OCI-LY7 (cell line): ENCODE measurements at regions not wholly inside any gene's neighbourhood (a gene's known extent, or its start where the extent isn't known, plus 50 kb on each side); places are given as distances from the start of the nearest gene placed in this dataset.

Source experiments
- BruUV-seq: library from RNA; stranded (reverse); fragments of 400-500 nt; replicated peaks from 2 replicates; lab custom pipeline; 2021; lab: Mats Ljungman, UMichigan
- CTCF ChIA-PET: fragments of 300-600 bp; sonication (Branson Sonifier 250); formaldehyde crosslinking; loops from one replicate; lab custom pipeline; 2022; ENCODE audit warnings: antibody characterized with exemption; ENCODE audit not compliant: unreplicated experiment; lab: Charles Lee
- POLR2A ChIA-PET: fragments of 300-600 bp; sonication (Branson Sonifier 250); formaldehyde crosslinking; loops from one replicate; lab custom pipeline; 2022; ENCODE audit warnings: antibody characterized with exemption; lab: Charles Lee
- DNase-seq: peaks from one replicate; pipeline ENCODE4 v3.0.0-alpha.2; 2015; ENCODE audit warnings: low spot score
- H2AFZ ChIP-seq: fragments of 200-600 bp; sonication (generic), shearing (Covaris generic); 2 replicates; pipeline ENCODE4 v1.6.1; 2014; ENCODE audit warnings: mild to moderate bottlenecking, antibody characterized with exemption, low read length, moderate library complexity
- H3K27ac ChIP-seq: fragments of 200-600 bp; sonication (generic); 2 replicates; pipeline ENCODE4 v1.5.1; 2014; ENCODE audit warnings: mixed run types, low read depth, mild to moderate bottlenecking, moderate library complexity, low read length, inconsistent platforms; ENCODE audit not compliant: poor library complexity, severe bottlenecking
- H3K36me3 ChIP-seq: fragments of 200-600 bp; sonication (generic); 2 replicates; pipeline ENCODE4 v1.6.1; 2014; ENCODE audit warnings: mild to moderate bottlenecking, antibody characterized with exemption, low read length, moderate library complexity, mixed read lengths; ENCODE audit not compliant: insufficient read depth
- H3K4me1 ChIP-seq: fragments of 200-600 bp; sonication (generic); 2 replicates; pipeline ENCODE4 v1.5.1; 2014; ENCODE audit warnings: mild to moderate bottlenecking, low read length; ENCODE audit not compliant: insufficient read depth, poor library complexity, severe bottlenecking
- H3K4me2 ChIP-seq: fragments of 200-600 bp; sonication (generic); 2 replicates; pipeline ENCODE4 v1.6.1; 2014; ENCODE audit warnings: mild to moderate bottlenecking, low read length
- H3K4me3 ChIP-seq: fragments of 200-600 bp; sonication (generic); 2 replicates; pipeline ENCODE4 v1.5.1; 2014; ENCODE audit warnings: mild to moderate bottlenecking, low read depth, low read length; ENCODE audit not compliant: poor library complexity, severe bottlenecking
- H3K79me2 ChIP-seq: fragments of 200-600 bp; sonication (generic); 2 replicates; pipeline ENCODE4 v1.6.1; 2016; ENCODE audit warnings: low read depth, mild to moderate bottlenecking, low read length, moderate library complexity, mixed read lengths; ENCODE audit not compliant: insufficient read depth
- H3K9me2 ChIP-seq: fragments of 200-600 bp; sonication (generic); 2 replicates; pipeline ENCODE4 v1.6.1; 2016; ENCODE audit warnings: mild to moderate bottlenecking, low read length, mixed read lengths; ENCODE audit not compliant: insufficient read depth
- H3K9me3 ChIP-seq: fragments of 200-600 bp; sonication (generic); 2 replicates; pipeline ENCODE4 v1.6.1; 2014; ENCODE audit warnings: mild to moderate bottlenecking, mixed run types, low read length, mixed read lengths
- H4K20me1 ChIP-seq: fragments of 200-600 bp; sonication (generic); 2 replicates; pipeline ENCODE4 v1.6.1; 2014; ENCODE audit warnings: mild to moderate bottlenecking, antibody characterized with exemption, low read length, moderate library complexity, mixed read lengths; ENCODE audit not compliant: insufficient read depth
- CTCF ChIP-seq: fragments of 200-600 bp; sonication (generic); conservative IDR thresholded peaks from 2 replicates; pipeline ENCODE4 v1.5.1; 2014; ENCODE audit warnings: mild to moderate bottlenecking, antibody characterized with exemption, low read length, moderate library complexity, mixed read lengths
- EZH2phosphoT487 ChIP-seq: fragments of 200-600 bp; sonication (generic); IDR thresholded peaks from 2 replicates; pipeline ENCODE4 v1.6.1; 2018; ENCODE audit warnings: low read depth, borderline replicate concordance, mild to moderate bottlenecking, mixed run types, antibody characterized with exemption, low read length, moderate library complexity, mixed read lengths
- intact Hi-C: fragments of 100-400 bp; cut with micrococcal nuclease; formaldehyde crosslinking; loops from one replicate; pipeline ENCODE4 v1.10.0; 2022; ENCODE audit not compliant: unreplicated experiment

DNA sequence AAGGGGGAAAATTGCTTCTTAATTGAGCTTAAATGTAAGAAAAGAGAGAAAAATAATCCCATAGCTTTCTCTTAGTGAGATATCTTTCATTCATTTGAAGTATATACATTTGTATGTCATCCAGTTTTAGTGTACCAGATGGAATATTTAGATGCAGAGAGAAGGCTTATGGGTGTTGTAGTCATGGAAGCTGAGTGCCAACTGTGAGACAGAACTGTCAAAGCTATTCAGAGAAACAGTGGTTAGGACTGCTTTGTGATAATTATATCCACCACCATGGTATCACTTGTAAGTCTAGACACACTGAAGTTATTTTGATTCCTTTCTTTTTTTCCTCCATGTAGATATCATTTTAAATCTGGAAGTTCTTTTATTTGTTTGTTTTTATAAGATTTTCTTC lies 524.3 kb upstream of the EPHA7 start:
- Histone ChIP-seq H3K36me3 (no peaks in the 10 kb centered on the region), H3K27ac (no peak overlapping the region), H3K4me1 (no peaks in the 10 kb centered on the region), H2AFZ (no peak overlapping the region), H3K9me2 (no peaks in the 10 kb centered on the region), H3K79me2 (no peaks in the 10 kb centered on the region), H3K9me3 (no peaks in the 10 kb centered on the region), H3K4me2 (no peak overlapping the region), H4K20me1 (no peaks in the 10 kb centered on the region), H3K4me3 (no peak overlapping the region)
- TF ChIP-seq CTCF = no peak
- TF ChIP-seq EZH2phosphoT487 = no peak
- POLR2A ChIA-PET = interaction anchor here (0.7 kb wide), 1 partner anchor 1995 kb away, joined by 3 read pairs; no protein-coding TSS in a partner anchor
- CTCF ChIA-PET = no interaction called here
- intact Hi-C loops = no loop called here
- BruUV-seq = no TSS peak
- DNase-seq = no peak

GRCh38 chr6:93940381-93940780 lies 521.0 kb upstream of the EPHA7 start:
- DNase-seq = no peak
- BruUV-seq = no TSS peak
- Histone ChIP-seq H3K36me3 (no peaks in the 10 kb centered on the region), H3K9me2 (no peaks in the 10 kb centered on the region), H3K79me2 (no peaks in the 10 kb centered on the region), H3K27ac (no peak overlapping the region), H2AFZ (no peak overlapping the region), H4K20me1 (no peaks in the 10 kb centered on the region), H3K4me2 (no peak overlapping the region), H3K4me3 (no peak overlapping the region), H3K9me3 (no peaks in the 10 kb centered on the region), H3K4me1 (no peaks in the 10 kb centered on the region)
- intact Hi-C loops = no loop called here
- ChIA-PET CTCF (no interaction called here), POLR2A (no interaction called here)
- TF ChIP-seq CTCF = no peak
- TF ChIP-seq EZH2phosphoT487 = no peak

DNA sequence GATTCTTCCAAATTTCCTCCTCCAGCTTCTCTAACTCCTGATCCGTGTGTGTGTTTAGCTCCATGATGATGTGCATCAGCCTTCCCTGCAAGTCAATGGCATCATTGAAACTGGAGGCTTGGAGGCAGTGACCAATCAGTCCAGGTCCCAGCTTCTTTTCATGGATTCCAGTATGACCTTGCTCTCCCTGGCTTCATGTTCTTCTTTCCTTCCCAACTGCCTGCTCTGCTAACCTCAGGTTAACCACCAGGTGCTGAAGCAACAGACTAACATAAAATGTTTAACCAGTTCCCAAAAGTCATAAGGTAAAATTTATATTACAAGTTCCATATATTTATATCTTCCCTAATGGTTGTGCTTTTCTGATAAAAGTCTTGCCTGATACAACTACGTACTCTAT lies 512.8 kb upstream of the EPHA7 start:
- Histone ChIP-seq H3K4me2 (no peak overlapping the region), H3K4me3 (no peak overlapping the region), H3K79me2 (no peaks in the 10 kb centered on the region), H3K9me3 (no peaks in the 10 kb centered on the region), H3K27ac (no peak overlapping the region), H3K9me2 (no peaks in the 10 kb centered on the region), H4K20me1 (no peaks in the 10 kb centered on the region), H3K4me1 (no peaks in the 10 kb centered on the region), H3K36me3 (no peaks in the 10 kb centered on the region), H2AFZ (no peak overlapping the region)
- POLR2A ChIA-PET = no interaction called here
- no TSS peak for BruUV-seq
- CTCF ChIA-PET = no interaction called here
- no peak for DNase-seq
- TF ChIP-seq CTCF (no peak), EZH2phosphoT487 (no peak)
- intact Hi-C loops = no loop called here
